PFSK-1 (cell line): ENCODE measurements at regions not wholly inside any gene's neighbourhood (a gene's known extent, or its start where the extent isn't known, plus 50 kb on each side); places are given as distances from the start of the nearest gene placed in this dataset.

ENCODE experiments used
- FOXP2 ChIP-seq: optimal IDR thresholded peaks from 2 replicates; pipeline ENCODE3; 2011; ENCODE audit warnings: borderline replicate concordance, control low read depth, inconsistent platforms; ENCODE audit not compliant: insufficient read depth; ENCODE audit errors: extremely low read length, extremely low read depth
- POLR2AphosphoS5 ChIP-seq: IDR thresholded peaks from 2 replicates; pipeline ENCODE4 v1.6.1; 2012; ENCODE audit warnings: low read depth, mild to moderate bottlenecking, control low read depth, low read length, moderate library complexity
- SIN3A ChIP-seq: IDR thresholded peaks from 2 replicates; pipeline ENCODE4 v1.6.1; 2012; ENCODE audit warnings: mild to moderate bottlenecking, low read length, moderate library complexity, borderline replicate concordance; ENCODE audit not compliant: insufficient read depth
- TAF1 ChIP-seq: IDR thresholded peaks from 2 replicates; pipeline ENCODE4 v1.6.1; 2012; ENCODE audit warnings: low read length, control low read depth, borderline replicate concordance; ENCODE audit not compliant: insufficient read depth
- TF ChIP-seq, protein P1 (sequence below), 2 experiments: IDR thresholded peaks; 2 replicates each; pipeline versions ENCODE4 v1.6.1 to v1.8.0; 2011 to 2012; ENCODE audit warnings: low read depth in 2 of 2, low read length in 2 of 2, control low read depth in 1 of 2, inconsistent platforms in 1 of 2, mild to moderate bottlenecking in 1 of 2, moderate library complexity in 1 of 2; ENCODE audit not compliant: insufficient read depth in 1 of 2

DNA sequence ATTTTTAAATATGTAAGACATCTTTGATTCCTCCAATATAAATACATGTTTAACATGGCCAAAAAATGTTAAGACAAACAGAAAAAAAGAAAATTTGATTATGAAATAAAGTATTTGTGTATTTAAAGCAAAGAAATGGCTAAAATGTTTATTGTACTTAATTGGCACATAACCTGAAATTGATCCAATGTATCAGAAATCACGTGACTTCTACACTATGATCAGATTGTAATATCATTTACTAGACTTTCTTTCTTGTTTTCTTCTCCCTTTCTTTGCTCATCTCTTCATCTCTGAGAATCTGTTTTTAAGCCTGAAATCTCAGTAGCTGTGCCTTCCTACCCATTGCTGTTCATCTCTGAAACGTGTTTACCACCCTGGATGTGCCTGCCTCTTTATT lies 420.3 kb downstream of the RSL24D1 start:
- TF ChIP-seq TAF1 (no peak), POLR2AphosphoS5 (no peak), SIN3A (no peak), FOXP2 (no peak)
- TF ChIP-seq, protein P1, sequence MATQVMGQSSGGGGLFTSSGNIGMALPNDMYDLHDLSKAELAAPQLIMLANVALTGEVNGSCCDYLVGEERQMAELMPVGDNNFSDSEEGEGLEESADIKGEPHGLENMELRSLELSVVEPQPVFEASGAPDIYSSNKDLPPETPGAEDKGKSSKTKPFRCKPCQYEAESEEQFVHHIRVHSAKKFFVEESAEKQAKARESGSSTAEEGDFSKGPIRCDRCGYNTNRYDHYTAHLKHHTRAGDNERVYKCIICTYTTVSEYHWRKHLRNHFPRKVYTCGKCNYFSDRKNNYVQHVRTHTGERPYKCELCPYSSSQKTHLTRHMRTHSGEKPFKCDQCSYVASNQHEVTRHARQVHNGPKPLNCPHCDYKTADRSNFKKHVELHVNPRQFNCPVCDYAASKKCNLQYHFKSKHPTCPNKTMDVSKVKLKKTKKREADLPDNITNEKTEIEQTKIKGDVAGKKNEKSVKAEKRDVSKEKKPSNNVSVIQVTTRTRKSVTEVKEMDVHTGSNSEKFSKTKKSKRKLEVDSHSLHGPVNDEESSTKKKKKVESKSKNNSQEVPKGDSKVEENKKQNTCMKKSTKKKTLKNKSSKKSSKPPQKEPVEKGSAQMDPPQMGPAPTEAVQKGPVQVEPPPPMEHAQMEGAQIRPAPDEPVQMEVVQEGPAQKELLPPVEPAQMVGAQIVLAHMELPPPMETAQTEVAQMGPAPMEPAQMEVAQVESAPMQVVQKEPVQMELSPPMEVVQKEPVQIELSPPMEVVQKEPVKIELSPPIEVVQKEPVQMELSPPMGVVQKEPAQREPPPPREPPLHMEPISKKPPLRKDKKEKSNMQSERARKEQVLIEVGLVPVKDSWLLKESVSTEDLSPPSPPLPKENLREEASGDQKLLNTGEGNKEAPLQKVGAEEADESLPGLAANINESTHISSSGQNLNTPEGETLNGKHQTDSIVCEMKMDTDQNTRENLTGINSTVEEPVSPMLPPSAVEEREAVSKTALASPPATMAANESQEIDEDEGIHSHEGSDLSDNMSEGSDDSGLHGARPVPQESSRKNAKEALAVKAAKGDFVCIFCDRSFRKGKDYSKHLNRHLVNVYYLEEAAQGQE (IDR thresholded peaks at IDR 0.05; ENCODE audit: insufficient read depth in 1 of 2, low read depth in 2 of 2, low read length in 2 of 2), result no peak

DNA sequence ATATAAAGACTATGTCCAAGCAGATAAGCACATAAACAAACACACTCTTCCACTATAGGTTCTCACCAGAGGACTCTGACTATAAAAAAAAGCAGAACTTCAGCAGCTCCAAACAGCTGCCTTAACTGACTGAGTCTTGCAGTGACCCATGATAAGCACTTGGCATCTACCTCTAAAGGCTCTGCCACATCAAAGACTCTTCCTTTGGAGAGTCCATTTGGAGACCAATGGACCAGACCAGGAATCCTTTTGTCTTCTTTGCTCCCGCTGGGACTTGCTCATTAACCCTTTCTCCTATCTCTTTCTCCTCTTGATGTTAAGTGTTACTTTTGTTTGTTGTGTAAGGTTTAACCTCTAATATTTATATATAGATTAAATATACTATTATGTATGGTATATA lies 424.1 kb downstream of the RSL24D1 start:
- TF ChIP-seq POLR2AphosphoS5, result no peak
- TF ChIP-seq, protein P1 (IDR thresholded peaks at IDR 0.05; ENCODE audit: insufficient read depth in 1 of 2, low read depth in 2 of 2, low read length in 2 of 2), result no peak
- TF ChIP-seq TAF1, result no peak
- no peak for TF ChIP-seq SIN3A
- no peak for TF ChIP-seq FOXP2

DNA sequence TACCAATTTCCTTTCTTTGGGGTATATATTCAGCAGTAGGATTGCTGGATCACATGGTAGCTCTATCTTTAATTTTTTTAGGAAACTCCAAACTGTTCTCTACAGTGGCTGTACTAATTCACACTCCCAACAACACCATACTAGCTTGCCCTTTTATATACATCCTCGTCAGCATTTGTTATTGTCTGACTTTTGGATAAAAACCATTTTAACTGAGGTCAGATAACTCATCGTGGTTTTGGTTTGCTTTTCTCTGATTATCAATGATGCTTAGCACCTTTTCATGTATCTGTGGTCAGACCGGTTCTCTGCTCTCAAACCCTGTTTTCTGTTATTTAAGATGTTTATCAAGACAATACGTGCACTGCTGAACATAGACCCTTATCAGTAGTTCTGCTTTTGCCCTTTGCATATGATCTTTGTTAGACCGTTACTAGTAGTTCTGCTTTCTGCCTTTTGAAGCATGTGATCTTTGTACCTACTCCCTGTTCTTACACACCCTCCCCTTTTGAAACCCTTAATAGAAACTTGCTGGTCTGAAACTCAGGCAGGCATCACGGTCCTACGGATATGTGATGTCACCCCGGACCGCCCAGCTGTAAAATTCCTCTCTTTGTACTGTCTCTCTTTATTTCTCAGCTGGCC lies 474.3 kb downstream of the RSL24D1 start:
- TF ChIP-seq TAF1 (no peak), POLR2AphosphoS5 (no peak), FOXP2 (no peak), SIN3A (no peak)
- TF ChIP-seq, protein P1 (IDR thresholded peaks at IDR 0.05; ENCODE audit: insufficient read depth in 1 of 2, low read depth in 2 of 2, low read length in 2 of 2), result no peak

DNA sequence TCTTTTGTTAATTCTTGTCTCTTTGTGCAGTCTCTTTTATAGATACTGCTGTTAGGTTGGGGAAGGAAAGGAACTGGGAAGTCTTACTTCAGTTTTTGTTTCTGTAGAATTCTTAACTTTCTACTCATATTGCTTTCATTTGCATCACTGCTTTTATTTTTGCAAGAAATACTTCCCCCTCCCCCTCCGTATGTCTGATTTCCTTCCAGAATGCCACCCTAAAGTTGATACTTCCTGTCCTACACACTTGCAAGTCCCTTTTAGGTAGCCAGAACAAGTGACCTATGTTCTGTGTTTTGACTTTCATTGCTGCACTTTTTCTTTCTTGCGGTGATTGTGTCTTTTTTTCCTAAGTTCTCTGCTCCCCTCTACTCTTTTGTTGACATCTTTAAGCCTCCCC lies 477.4 kb downstream of the RSL24D1 start:
- TF ChIP-seq FOXP2 (no peak), SIN3A (no peak), TAF1 (no peak), POLR2AphosphoS5 (no peak)
- TF ChIP-seq, protein P1 (IDR thresholded peaks at IDR 0.05; ENCODE audit: insufficient read depth in 1 of 2, low read depth in 2 of 2, low read length in 2 of 2), result no peak
